Large intestine (tissue), 3 donors: ENCODE measurements at regions not wholly inside any gene's neighbourhood (a gene's known extent, or its start where the extent isn't known, plus 50 kb on each side); places are given as distances from the start of the nearest gene placed in this dataset.

Source experiments
- DNase-seq, 2 donors: peaks; one replicate each; pipeline versions ENCODE4 v3.0.0 to v3.0.0-alpha.2; 2013
- H3K27ac ChIP-seq: one replicate; pipeline ENCODE4 v1.5.1; 2013; ENCODE audit warnings: low read length
- H3K27me3 ChIP-seq: 2 replicates; pipeline ENCODE4 v1.6.1; 2013; ENCODE audit warnings: low read length; ENCODE audit not compliant: control insufficient read depth, insufficient read depth
- H3K36me3 ChIP-seq: 2 replicates; pipeline ENCODE4 v1.6.1; 2013; ENCODE audit warnings: low read length; ENCODE audit not compliant: control insufficient read depth, insufficient read depth
- H3K4me1 ChIP-seq: one replicate; pipeline ENCODE4 v1.6.1; 2013; ENCODE audit warnings: low read length; ENCODE audit not compliant: control insufficient read depth, insufficient read depth
- H3K4me3 ChIP-seq: one replicate; pipeline ENCODE4 v1.5.1; 2013; ENCODE audit warnings: low read length
- H3K9me3 ChIP-seq: one replicate; pipeline ENCODE4 v1.6.1; 2013; ENCODE audit warnings: mild to moderate bottlenecking, low read depth, low read length, moderate library complexity; ENCODE audit not compliant: control insufficient read depth
- WGBS: methylation state at CpG from one replicate; pipeline ENCODE4 v1.1.5; 2013; ENCODE audit warnings: low lambda C conversion rate; ENCODE audit not compliant: insufficient coverage; 5-methylcytosine and 5-hydroxymethylcytosine counted together

- Histone ChIP-seq H3K4me3 (no peak overlapping the region), H3K27me3 (no peaks in the 10 kb centered on the region), H3K4me1 (no peaks in the 10 kb centered on the region), H3K9me3 (no peaks in the 10 kb centered on the region), H3K36me3 (no peaks in the 10 kb centered on the region), H3K27ac (no peak overlapping the region)
- DNase-seq, result no peak
- no CpG with 5 or more reads among the region's 8 CpGs for WGBS
These were observed 926.2 kb downstream of the KCNMA1 start for GRCh38 chr10:76711222-76711997.

GRCh38 chr10:76700241-76700640 lies 937.4 kb downstream of the KCNMA1 start:
- no peak overlapping the region for H3K27ac ChIP-seq
- H3K4me3 ChIP-seq, result no peak overlapping the region
- 100% methylated on average over 1 of the region's 1 CpG for WGBS
- H3K36me3 ChIP-seq, result no peaks in the 10 kb centered on the region
- no peaks in the 10 kb centered on the region for H3K27me3 ChIP-seq
- H3K4me1 ChIP-seq, result no peaks in the 10 kb centered on the region
- no peak for DNase-seq
- no peaks in the 10 kb centered on the region for H3K9me3 ChIP-seq

DNA sequence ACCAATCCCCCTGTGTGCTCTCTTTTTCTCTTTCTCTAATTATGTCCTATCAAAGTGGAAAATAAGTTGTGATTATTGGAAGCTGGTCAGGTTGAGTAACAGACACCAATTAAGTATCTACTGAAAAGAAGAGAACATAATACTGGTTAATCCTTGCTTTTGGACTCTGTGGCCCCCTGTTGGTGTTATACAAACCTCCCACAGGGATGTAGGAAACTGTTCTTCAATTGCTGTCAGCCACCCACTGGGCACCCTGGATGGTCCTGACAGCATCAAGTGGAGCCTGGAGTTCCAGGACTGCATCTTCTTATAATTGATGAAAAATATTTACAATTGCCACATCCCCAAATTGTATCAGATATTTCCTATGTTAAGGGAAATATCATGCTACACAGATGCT lies 939.7 kb downstream of the KCNMA1 start:
- no peak overlapping the region for H3K4me3 ChIP-seq
- H3K27me3 ChIP-seq, result no peaks in the 10 kb centered on the region
- H3K27ac ChIP-seq, result no peak overlapping the region
- no peaks in the 10 kb centered on the region for H3K9me3 ChIP-seq
- H3K36me3 ChIP-seq, result no peaks in the 10 kb centered on the region
- no peaks in the 10 kb centered on the region for H3K4me1 ChIP-seq
- no peak for DNase-seq

GRCh38 chr10:76695069-76695468 lies 942.5 kb downstream of the KCNMA1 start:
- Histone ChIP-seq H3K27me3 (no peaks in the 10 kb centered on the region), H3K36me3 (no peaks in the 10 kb centered on the region), H3K9me3 (no peaks in the 10 kb centered on the region), H3K4me3 (no peak overlapping the region), H3K4me1 (no peaks in the 10 kb centered on the region), H3K27ac (no peak overlapping the region)
- DNase-seq, result no peak

DNA sequence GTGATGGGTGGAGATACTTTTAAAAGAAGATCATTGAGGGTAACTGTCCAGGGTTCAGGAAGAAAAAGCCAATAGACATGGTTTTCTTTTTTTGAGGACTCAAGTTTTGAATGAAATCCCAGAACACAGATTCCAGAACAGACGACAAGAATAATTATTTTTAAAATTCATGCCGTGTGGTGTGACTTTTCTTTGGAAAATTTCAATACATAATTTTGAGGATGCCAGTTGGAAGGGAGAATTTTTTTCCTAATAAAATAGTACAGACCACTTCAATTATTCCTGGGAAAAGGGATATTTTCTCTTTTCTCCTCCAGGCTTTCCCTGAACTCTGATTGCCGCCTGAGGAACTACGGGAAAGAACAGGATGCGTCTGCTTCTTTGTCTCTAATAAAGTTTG lies 951.4 kb downstream of the KCNMA1 start:
- Histone ChIP-seq H3K9me3 (no peaks in the 10 kb centered on the region), H3K27me3 (no peaks in the 10 kb centered on the region), H3K4me1 (no peaks in the 10 kb centered on the region), H3K4me3 (no peak overlapping the region), H3K27ac (no peak overlapping the region), H3K36me3 (no peaks in the 10 kb centered on the region)
- no peak for DNase-seq
- no CpG with 5 or more reads among the region's 5 CpGs for WGBS

DNA sequence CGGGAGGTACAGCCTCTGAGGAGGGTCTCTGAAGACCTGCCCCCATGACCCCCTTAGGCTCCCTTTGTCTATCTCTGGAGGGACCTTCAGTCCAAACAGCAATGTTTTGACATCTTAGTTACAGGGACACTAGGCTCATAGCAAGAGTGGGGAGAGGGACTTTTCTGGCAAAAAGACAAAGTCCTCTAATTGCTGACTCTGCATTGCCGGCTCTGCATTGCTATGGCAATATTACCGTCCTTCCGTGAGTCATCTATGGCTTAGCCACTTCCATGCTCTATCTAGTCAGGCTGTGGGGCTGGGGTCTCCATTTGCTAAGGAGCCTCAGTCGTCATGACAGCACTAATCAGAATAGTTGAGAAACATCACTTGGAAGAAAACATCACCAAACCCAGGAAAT lies 952.6 kb downstream of the KCNMA1 start:
- no peaks in the 10 kb centered on the region for H3K4me1 ChIP-seq
- no peak overlapping the region for H3K27ac ChIP-seq
- H3K4me3 ChIP-seq, result no peak overlapping the region
- H3K9me3 ChIP-seq, result no peaks in the 10 kb centered on the region
- WGBS, result no CpG with 5 or more reads among the region's 5 CpGs
- no peaks in the 10 kb centered on the region for H3K36me3 ChIP-seq
- H3K27me3 ChIP-seq, result peaks cover 3% of the 10 kb centered on the region
- no peak for DNase-seq

DNA sequence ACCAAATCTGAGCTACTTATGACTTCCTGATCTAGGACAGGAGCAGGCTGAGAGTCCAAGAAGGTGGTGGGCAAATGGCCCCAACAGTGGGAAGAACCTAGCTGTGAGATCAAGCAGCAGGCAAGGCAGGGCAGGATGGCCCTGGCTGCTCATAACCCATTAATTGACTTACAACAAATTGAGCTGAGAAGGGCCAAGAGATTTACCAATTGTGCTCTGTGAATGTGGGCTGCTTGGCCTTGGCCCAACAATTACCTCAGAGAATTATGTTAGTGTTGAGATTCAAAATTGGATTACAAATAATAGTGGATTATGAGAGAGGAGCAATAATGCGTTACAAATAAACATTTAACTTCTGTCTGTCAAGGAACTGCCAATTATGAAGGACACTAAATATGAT lies 956.5 kb downstream of the KCNMA1 start:
- peaks cover 3% of the 10 kb centered on the region for H3K27me3 ChIP-seq
- H3K9me3 ChIP-seq, result no peaks in the 10 kb centered on the region
- no peak overlapping the region for H3K4me3 ChIP-seq
- H3K27ac ChIP-seq, result no peak overlapping the region
- 67% methylated on average over 1 of the region's 1 CpG for WGBS
- peak in 1 of 2 donors; percentile 6 for DNase-seq
- no peaks in the 10 kb centered on the region for H3K4me1 ChIP-seq
- no peaks in the 10 kb centered on the region for H3K36me3 ChIP-seq

DNA sequence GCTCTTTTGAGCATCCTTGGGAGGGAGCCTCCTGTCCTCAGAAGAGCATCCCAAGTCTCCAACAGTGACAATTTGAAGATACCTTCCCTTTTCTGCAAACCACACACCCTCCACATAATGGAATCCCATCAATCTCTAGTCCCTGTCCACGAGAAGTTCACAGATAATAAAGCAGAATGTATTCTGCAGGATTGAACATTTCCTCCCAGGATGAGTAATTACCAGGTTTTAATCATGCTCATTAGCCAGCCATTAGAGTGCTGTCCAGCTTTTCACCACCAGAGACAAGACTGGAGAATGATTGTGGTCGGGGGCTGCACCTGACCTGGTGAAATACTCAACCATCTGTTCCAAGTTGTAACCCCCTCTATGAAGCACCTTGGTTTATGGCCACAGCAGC lies 958.6 kb downstream of the KCNMA1 start:
- no peak overlapping the region for H3K27ac ChIP-seq
- no peaks in the 10 kb centered on the region for H3K36me3 ChIP-seq
- no peaks in the 10 kb centered on the region for H3K9me3 ChIP-seq
- no CpG with 5 or more reads among the region's 2 CpGs for WGBS
- H3K4me1 ChIP-seq, result no peaks in the 10 kb centered on the region
- H3K27me3 ChIP-seq, result peaks cover 3% of the 10 kb centered on the region
- no peak overlapping the region for H3K4me3 ChIP-seq
- no peak for DNase-seq

DNA sequence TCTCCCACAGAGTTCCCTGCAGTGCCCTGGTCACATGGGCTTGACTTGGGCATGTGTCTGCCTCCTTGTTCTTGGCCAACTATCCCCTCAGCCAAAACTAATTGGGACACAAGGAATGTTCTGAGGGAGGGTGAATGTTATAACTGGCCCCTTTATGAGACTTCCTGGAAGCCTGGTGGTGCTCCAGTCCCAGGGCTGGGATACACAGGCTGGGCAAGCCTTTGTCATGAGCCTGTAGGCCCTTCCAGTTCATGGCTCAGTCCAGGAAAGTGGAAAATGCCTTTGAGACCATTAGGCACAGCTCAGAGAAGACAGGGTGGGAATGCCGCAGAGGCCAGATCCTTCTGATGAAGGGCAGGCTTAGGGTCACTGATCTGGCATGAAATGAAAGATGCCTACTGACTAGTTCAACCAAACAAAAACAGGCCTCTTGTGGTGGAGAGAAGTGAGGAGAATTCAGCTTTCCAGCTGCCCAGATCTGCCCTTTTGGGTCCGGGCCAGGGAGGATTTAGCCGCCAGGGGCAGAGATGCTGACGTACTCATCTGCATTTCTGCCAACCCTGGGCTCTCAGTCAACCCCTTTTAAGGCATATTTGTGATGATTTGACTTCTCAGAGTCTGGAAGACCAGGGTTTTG lies 961.5 kb downstream of the KCNMA1 start:
- no peak overlapping the region for H3K27ac ChIP-seq
- DNase-seq, result peak in 1 of 2 donors; percentile 10
- peaks cover 3% of the 10 kb centered on the region for H3K27me3 ChIP-seq
- 100% methylated on average over 1 of the region's 4 CpGs for WGBS
- H3K36me3 ChIP-seq, result no peaks in the 10 kb centered on the region
- no peak overlapping the region for H3K4me3 ChIP-seq
- H3K9me3 ChIP-seq, result no peaks in the 10 kb centered on the region
- H3K4me1 ChIP-seq, result no peaks in the 10 kb centered on the region

DNA sequence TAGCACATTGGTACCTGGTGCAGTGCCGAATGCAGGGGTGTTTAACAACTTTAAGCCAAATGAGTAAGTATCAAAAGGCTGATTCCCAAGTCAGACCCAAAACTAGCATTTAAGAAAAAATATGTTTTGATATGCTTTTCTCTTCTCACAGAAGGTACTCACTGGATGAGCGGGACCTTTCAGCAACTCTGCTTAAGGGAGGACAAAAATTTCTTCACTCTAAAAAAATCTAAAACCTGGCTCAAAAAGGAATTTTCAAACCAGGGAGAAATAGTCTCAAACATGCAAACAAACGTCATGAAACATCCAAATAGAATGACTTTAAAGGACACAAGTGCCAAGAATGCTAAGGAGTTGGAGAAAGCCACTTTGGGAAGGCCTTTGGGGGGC lies 962.1 kb downstream of the KCNMA1 start:
- H3K9me3 ChIP-seq, result no peaks in the 10 kb centered on the region
- peaks cover 3% of the 10 kb centered on the region for H3K27me3 ChIP-seq
- no peaks in the 10 kb centered on the region for H3K4me1 ChIP-seq
- WGBS, result no CpG with 5 or more reads among the region's 3 CpGs
- no peaks in the 10 kb centered on the region for H3K36me3 ChIP-seq
- H3K27ac ChIP-seq, result no peak overlapping the region
- DNase-seq, result no peak
- no peak overlapping the region for H3K4me3 ChIP-seq
